ENCODE measurements at regions not wholly inside any gene's neighbourhood (a gene's known extent, or its start where the extent isn't known, plus 50 kb on each side); places are given as distances from the start of the nearest gene placed in this dataset.
A peak's percentile ranks its signal among the peaks of the same experiment; 100 is the strongest.

DNA sequence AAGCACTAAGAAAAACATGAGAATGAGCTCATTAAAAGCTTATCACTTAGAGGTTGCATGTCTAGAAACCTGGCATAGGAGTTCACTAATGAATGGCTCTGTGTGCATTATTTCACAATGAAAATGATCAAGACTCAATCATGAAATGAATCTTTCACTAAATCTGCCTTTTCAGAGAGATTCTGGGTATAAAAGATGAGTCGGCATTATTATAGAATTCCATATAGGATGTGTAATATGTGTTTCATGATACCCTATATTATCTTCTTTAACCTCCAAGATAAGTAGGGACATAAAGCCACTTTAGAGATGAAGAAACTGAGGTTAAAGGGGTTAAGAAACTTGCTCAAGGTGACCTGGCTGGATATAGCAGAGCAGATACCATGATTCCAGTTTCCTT is 368.1 kb downstream of the DUSP10 start:
- no peak for DNase-seq

DNA sequence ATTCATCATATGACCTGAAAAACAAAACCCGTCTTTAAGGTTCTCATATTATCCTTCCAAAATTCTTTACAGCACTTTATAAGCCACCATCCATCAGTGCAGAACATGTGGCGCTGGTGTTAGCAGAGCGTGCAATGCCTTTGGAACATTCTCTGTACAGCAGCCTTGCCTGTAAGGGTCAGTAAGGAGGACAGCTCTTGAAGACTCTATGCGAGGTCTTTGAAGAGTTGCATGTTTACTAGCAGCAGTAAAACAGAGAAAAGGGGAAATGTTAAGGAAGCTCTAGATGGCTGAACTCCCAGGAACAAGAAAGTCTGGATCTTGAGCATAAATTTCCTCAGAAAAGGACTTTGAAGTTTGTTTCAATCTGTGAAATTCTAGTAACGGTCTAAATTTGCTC is 365.6 kb downstream of the DUSP10 start:
- no peak for DNase-seq

DNA sequence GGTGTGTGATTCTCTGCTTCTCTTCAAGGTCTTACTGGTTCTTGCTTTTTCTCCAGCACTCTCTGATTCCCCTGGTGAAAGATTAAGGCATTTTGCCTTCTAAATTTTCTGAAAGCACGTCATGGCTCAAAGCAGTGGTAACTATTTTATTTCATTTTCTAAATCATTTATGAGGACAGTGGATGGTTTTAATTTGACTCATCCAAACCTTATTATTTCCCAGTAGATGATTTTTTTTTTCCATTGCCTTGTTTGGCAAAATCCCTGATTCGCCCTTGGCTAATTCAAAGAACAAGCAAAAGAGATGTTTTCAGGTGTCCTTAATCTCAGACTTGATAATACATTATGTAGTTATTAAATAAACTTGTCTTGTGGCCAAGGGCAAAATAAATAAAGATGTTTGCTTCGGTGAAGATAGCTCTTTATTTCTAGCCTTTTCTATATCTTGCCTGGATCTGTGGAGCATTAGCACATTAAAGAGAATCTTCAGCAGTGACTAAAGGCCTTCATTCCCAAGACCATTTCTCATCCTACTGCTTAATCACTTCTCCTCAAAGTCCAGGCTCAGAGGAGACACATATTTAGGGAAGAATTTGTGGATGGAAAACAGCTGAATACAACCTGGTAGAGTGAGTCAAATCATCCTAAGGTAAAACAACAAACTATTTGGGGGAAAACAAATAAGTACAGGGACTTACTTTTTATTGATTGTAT is 359.8 kb downstream of the DUSP10 start:
- no peak for DNase-seq

DNA sequence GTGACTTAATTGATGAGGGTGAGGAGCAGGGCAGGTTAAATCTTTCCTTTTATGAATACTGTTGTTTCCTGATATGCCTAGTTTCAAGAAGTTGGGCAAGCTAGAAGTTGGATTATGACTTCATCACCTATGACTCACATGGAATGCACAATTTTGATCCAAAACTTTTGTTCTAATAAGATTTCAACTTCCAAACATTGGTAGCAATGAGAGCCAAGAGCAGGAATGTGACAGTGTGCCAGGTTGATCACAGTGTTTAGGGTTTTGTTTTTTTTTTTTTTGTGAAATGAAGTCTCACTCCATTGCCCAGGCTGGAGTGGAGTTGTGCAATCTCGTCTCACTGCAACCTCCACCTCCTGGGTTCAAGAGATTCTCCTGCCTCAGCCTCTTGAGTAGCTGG is 349.4 kb downstream of the DUSP10 start:
- no peak for DNase-seq

DNA sequence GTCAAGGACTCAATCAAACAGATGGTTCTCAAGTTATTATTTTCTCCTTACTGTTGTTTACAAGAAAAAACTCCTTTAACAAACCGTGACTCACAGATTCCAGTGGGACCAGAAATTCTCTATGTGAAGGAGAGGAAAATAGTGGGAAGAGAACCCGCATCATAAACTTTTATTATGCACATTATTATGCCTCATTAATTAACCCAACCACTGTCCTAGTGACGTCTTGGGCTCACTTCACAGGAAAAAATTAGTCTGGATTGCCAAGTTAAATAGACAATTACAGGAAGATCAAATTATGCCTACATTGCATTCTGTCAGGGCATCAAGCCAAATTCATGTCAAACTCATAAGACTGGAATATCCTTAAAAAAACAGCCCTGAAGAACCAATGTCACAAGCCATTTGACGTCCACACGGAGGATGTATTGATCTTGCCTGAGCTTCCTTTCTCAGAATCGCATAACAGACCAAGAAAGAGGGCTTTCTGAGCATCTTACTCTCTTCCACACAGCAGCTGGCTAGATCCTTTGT is 347.8 kb downstream of the DUSP10 start:
- DNase-seq: no peak

DNA sequence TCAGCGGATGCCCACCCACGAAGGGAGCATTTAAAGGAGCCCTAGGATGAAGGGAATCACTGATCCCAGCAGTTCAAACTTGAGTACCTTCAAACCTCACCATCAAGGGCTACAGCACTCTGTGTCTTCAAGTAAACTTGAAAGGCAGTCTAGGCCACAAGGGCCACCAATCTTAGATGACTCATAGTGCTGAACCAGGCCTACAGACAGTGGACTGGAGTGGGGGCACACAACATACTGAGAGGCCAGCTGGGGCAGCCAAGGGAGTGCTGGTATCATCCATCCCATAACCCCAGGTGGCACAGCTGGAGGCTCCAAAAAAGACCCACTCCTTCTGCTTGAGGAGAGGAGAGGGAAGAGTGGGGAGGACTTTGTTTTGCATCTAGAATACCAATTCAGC is 345.4 kb downstream of the DUSP10 start:
- no peak for DNase-seq

DNA sequence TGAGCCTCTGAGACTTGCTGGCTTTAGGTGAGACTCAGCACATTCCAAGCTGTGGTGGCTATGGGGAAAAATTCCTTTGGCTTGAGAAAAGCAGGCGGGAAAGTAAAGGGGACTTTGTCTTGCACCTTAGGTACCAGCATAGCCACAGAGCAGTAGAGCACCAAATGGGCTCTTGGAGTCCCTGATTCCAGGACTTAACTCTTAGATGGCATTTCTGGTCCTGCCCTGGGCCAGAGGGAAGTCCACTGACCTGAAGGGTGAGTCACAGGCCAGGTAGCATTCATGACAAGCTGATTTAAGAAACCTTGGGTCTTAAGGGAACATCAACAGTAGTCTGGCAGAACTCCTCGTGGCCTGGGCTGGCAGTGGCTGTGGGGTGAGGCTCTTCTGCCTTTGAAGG is 344.7 kb downstream of the DUSP10 start:
- no peak for DNase-seq

DNA sequence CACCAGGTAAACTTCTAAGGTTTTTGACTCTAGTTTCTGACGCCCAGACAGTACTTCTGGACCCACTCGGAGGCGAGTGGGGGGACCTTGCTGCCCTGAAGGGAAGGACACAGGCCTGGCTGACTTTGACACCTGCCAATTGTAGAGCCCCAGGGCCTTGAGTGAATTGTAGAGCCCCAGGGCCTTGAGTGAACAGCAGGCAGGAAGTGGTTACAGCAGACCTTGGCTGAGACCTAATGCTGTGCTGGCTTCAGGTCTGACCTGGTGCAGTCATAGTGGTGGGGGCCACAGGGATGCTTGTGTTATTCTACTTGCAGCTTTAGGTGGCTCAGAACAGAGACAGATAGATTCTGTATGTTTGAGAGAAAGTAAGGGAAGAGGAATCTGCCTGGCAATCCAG is 344.3 kb downstream of the DUSP10 start:
- DNase-seq: no peak

DNA sequence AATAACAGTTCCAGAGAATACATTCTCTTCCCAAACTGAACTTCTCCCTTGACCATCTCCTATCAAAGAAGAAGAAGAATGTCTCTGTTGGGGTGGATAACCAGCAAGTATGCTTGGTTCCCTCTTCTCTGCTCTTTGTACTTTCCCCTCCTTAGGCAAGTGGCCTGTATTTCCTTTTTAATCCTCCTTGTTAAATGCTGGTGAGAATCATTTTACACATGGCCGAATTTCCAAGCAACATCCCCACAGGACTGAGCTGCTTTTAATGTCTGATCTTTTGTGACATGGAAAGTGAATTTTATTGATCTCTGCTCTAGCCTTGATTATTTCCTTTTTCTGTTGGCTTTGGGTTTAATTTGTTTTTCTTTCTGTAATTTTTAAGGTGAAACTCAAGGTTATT is 336.7 kb downstream of the DUSP10 start:
- DNase-seq: no peak

DNA sequence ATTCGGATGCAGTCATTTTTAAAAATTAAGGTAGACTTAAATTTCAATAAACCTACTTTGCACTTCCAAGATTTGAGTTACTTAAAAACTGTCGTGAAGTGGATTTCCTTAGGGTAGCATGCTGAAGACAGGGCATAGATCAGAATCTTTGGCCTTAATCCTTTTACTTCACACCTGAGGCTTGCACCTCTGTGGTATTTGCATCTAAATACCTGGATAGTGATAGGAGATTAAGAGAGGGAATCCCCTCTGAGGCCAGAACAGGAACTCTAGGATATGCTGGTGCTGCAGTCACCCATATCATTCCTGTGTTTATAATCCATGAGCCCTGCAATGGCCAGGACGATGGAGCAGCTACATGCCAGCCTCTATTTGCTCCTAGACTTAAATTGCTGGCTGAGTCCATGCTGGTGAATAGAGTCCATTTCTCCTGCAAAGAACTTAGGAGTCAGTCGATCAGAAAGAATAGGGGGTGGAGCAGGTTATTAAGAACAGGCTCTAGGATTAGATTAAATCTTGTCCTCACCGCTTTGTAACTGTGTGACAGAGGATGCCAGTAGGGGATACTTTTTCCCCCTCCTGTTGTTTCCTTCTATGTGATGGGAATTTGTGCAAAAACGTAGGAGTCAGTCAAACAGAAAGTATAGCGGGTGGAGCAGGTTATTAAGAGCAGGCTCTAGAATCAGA is 333.6 kb downstream of the DUSP10 start:
- DNase-seq: no peak

DNA sequence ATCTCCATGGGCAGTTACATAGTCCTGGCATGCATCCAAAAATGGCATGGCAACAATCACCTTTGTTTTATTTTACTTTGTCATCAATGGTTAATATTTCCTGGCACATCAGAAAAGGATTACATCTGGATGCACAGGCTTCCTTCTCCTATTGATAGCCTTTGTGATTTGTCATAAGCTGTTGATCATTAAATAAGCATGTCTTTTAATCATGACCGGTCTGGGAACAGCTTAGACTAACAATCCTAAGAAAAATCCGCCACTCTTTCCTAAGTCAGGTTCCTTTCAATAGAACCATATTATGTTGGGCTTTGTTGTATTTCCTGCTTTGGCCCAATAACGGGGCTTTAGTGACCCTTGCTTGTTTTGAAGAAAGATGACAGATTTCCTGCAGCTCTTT is 330.6 kb downstream of the DUSP10 start:
- DNase-seq: no peak

DNA sequence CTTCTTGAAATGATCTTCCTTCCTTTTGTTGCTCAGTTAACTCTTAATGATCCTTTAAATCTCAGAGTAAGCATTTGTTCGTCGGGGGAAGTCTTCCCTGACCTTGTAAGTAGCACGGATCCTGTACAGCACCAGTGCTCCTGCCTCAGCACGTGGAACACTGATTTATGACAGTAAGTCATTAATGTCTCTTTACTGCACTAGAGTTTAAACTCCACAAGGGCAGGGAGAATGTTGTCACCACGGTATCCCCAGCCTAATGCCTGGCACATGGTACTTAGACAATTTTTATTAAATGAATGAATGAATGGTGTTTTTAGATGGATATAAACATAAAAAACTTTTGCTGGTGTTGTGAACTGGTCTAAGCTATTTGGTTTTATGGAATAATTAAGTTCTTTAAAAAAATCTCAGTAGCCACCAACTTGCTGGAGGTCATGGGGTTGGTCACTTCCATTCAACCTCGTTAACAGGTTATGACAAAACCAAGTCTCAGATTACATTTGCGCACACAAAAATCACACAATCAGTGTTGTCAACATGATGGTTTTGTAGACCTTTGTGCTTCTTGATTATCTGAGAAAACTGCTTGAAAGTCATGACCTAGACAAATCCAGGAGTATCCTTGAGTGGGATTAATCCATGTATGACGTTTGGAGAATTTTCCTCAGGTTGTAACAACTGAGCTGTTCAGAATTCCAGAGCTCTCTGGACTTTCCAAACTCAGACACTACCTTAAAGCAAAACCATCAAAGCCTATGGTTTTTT is 326.9 kb downstream of the DUSP10 start:
- no peak for DNase-seq

DNA sequence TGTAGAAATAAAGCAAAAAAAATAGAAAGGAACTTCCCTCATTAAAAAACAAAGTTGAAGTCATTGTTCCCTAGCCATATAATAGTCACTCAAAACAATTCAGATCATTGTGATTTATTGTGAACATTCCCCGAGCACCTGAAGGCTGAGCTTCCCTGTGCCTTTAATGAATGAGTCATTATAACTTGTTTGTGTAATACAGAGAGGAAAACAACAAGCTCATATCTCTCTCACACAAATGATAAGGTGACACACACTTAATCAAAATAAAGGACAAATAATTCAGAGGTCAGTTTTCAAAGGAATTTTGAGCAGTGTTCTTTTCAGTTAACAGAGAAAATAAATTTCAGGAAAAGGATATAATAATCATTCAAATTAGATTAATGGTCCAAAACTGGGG is 326.2 kb downstream of the DUSP10 start:
- no peak for DNase-seq

DNA sequence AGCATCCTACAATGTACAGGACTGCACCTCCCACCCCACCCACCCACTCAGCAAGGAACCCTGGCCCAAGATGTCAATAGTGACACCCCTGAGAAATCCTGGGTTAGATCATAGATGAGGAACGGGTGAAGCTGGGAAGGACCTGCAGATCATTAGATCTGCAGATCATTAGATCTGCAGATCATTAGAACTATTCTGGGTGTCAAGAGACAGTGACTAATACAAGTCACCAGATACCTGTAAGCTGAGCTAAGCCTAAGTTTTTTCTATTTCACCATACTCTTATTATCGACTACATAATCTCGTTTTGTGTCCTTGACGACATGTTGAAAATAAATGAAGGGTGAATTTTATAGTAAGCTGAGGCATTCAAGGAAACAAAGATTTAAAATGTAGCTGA is 325.7 kb downstream of the DUSP10 start:
- DNase-seq: no peak

DNA sequence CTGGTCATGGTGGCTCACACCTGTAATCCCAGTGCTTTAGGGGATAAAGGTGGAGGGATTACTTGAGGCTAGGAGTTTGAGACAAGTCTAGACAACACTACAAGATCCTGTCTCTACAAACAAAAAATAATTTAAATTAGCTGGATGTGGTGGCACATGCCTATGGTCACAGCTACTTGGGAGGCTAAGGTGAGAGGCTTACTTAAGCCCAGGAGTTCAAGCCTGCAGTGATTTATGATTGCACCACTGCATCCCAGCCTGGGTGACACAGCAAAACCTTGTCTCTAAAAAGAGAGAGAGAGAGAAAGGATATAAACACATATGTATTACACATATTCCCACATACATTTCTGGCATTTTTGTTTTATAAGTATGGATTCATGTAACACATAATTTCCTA is 325.2 kb downstream of the DUSP10 start:
- DNase-seq: no peak

DNA sequence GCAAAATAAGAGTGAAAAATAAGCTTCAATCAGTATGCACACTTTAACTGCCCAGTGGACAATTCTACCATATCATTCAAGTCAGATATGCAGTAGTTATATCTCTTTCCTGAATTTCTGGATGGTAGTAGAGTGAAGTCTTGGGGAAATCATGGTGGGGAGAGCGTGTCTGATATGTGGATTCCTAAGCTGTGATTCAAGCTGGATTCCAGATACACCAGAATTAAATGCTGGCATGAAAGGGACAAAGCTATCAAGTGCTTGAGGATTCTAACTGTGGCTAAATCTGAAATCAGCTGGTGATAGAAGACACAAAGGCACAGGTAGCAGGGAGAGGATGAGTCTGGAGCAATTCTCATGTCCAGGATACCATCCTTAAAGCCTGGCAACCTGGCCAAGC is 323.5 kb downstream of the DUSP10 start:
- DNase-seq: no peak

DNA sequence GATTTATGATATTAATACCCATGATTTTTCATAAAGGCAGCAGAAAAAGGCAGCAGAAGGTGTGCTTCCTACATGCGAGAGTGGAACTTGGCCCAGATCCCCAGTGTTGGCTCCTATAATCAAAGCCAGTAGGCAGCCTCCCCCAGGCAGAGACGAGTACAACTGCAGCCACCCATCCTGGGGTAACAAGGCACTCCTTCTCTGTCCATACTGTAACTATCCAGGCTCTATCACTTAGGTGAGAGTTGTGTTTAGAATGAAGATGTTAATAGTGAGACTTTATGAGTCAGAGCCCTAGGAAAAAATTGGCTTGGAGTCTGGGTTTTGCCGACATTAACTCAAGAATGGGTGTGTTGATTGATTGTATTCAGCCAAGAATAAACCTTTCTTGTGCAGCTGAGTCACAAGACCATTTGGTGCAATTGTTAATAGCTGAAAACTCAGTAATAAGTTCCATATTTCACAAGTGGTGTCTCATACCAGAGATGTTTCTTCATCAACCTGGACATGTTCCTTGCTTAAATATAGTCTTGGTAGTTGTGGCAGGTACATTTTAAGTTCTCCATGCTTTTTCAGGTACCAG is 322.3 kb downstream of the DUSP10 start:
- no peak for DNase-seq

DNA sequence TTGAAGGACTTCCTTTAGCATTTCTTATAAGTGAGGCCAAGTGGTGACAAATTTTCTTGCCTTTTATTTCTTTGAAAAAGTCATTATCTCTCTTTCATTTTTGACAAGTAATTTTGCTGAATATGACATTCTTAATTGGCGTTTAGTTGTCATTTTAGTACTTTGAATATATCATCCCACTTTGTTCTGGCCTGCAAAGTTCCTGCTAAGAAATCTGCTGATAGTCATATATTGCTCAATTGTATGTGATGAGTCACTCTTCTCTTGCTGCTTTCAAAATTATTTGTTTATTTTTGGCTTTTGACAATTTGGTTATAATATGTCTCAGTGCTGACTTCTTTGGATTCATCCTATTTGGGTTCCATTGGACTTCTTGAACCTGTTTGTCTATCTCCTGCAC is 312.6 kb downstream of the DUSP10 start:
- DNase-seq: no peak

DNA sequence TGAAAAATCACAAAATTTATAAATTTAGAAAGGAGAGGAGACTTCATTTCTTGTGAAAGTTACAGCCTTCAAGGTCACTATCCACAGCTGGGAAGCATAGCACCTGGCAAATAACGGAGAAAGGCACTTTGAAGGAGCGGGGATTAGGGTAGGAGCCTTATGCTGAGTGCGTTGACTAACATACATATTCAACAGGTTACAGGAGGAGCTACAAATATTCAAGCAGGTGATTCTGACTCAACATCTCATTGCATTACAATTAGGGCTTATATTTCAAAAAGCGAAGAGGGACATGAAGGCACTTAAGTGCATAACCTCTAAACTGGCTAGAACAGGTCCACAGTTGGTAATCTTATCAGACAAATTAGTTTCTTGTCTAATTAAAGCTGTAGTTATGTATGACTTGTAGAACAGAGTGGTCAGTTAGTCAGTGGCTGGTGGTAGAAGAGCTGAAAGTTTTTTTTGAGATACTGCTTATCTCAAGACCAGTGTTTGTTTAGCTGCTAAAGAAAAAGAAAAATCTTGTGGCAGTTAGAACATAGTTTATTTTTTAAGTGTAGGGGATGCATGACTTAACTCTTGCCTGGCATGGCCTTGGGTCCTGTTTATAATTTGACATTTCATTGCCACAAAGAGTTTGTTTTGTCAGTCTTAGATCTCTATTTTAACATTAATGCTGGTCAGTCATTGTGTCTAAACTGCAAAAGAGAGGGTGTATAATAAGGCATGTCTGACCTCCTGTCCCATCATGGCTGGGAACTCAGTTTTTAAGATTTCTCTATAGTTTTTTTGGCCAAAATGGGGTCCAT is 311.5 kb downstream of the DUSP10 start:
- DNase-seq: no peak

DNA sequence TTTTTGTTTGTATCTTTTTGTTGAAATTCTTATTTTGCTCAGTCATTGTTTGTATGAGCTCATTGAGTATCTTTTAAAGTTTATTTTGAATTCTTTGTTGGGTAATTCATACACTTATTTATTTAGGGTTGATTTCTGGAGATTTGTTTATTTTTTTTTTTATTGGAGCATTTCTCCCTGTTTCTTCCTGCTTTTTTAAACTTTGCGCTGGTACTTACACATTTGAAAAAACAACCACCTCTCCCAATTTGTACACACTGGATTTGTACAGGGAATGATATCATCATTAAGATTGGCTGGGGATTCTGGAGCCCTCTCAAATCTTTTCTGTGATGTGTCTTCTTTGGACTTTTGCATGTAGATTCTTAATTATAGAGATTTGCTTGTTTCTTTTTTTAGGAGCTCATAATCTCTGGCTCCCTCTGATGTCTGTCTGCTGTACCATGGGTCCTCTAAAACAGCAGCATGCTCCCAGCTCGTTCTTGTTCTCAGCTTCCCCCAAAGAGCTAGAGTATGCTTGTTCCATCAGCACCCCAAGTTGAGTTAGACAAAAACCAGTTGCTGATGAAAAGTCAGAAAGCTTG is 310.7 kb downstream of the DUSP10 start:
- no peak for DNase-seq

DNA sequence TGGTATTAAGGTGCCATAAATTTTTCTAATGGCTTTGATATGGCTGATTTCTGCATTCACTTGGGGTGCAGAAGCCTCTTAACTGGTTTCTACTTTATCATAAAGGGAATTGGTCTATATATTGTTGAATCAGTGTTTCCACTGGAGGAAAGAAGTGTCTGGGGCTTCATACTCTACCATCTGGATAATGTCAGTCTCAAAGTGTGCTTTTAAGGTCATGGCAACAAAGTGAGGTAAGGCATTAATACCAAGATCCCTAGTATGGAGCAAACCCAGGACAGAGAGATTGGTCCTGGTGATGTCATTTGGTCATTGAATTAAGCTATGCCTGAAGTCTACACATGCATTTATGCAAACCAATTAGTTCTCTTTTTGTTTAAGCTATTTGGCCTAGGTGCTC is 309.9 kb downstream of the DUSP10 start:
- no peak for DNase-seq

DNA sequence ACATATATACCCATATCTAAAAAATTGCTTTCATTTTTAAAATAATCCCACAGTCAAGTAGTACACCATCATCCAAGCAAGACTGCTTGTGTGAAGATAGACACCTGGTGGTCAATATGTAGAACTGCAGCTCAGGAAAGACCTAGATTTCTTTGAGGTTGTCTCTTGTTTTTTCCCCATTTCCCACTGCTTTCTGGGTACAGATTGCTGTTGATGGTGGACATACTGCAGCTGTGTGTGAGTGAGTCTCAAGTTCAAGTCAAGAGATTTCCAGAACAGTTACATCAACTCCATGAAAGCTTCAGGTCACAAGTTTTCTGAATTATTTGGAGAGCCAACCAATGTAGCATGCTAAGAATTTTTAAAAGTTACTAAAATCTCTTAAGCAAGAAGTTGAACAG is 306.4 kb downstream of the DUSP10 start:
- DNase-seq: peak; percentile 48

All from CD4-positive, alpha-beta T cell treated with Interleukin-21 for 1 hour (primary cell).